MM.1S (cell line): ENCODE measurements at regions not wholly inside any gene's neighbourhood (a gene's known extent, or its start where the extent isn't known, plus 50 kb on each side); places are given as distances from the start of the nearest gene placed in this dataset.

Source experiments
- EZH2 ChIP-seq: fragments of 300-600 bp; sonication (generic); optimal IDR thresholded peaks from 2 replicates; pipeline ENCODE3; 2017; ENCODE audit warnings: low read depth, mild to moderate bottlenecking, antibody characterized with exemption, low read length, mixed read lengths
- EZH2phosphoT487 ChIP-seq: fragments of 300-600 bp; sonication (generic); IDR thresholded peaks from 2 replicates; pipeline ENCODE4 v1.6.1; 2018; ENCODE audit warnings: antibody characterized with exemption, low read length
- TF ChIP-seq, protein P1 (sequence below): fragments of 300-600 bp; sonication (generic); IDR thresholded peaks from 2 replicates; pipeline ENCODE4 v1.5.1; 2016; ENCODE audit warnings: antibody characterized with exemption, low read length, mixed read lengths

DNA sequence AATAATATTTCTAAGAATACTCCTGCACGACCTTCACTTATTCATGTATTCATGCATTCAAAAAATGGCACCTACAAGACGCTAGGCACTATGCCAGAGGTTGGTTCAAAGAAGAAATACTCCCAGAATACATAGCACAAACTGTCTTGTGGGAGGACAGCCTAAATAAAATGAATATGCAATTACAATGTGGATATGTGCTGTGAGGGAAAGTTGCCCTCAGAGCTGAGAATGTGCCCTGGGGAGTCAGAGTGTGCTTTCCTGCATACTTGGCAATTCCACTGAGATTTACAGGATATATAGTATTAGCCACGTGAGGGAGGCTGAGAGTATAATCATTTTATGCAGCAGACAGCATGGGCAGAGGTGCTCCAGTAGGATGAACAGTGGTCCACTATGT lies 872.9 kb downstream of the GRID1 start:
- TF ChIP-seq, protein P1, sequence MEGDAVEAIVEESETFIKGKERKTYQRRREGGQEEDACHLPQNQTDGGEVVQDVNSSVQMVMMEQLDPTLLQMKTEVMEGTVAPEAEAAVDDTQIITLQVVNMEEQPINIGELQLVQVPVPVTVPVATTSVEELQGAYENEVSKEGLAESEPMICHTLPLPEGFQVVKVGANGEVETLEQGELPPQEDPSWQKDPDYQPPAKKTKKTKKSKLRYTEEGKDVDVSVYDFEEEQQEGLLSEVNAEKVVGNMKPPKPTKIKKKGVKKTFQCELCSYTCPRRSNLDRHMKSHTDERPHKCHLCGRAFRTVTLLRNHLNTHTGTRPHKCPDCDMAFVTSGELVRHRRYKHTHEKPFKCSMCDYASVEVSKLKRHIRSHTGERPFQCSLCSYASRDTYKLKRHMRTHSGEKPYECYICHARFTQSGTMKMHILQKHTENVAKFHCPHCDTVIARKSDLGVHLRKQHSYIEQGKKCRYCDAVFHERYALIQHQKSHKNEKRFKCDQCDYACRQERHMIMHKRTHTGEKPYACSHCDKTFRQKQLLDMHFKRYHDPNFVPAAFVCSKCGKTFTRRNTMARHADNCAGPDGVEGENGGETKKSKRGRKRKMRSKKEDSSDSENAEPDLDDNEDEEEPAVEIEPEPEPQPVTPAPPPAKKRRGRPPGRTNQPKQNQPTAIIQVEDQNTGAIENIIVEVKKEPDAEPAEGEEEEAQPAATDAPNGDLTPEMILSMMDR: no peak
- no peak for TF ChIP-seq EZH2
- no peak for TF ChIP-seq EZH2phosphoT487
